GM18511 (cell line): ENCODE measurements at regions not wholly inside any gene's neighbourhood (a gene's known extent, or its start where the extent isn't known, plus 50 kb on each side); places are given as distances from the start of the nearest gene placed in this dataset.
"Not testable (repeated sequence)": the region's sequence is repeated elsewhere in the genome, so short reads cannot be mapped to it uniquely, and the experiment has no call there.

ENCODE experiments used
- ATAC-seq: cut with Tn5 transposase; IDR thresholded peaks from one replicate; pipeline ENCODE4 v1.9.1; 2021; ENCODE audit warnings: mild to moderate bottlenecking, moderate library complexity; ENCODE audit not compliant: unreplicated experiment

DNA sequence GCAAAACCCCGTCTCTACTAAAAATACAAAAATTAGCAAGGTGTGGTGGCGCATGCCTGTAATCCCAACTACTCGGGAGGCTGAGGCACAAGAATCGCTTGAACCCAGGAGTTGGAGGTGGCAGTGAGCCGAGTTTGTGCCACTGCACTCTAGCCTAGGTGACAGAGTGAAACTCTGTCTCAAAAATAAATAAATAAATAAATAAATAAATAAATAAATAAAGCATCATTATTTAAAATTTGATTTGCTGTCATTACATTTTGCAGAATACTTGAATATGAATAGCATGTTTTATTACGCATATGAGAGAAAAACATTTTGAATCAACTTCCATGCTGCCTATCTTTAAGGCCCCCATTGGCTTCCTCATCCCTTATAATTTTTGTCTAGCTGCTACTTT lies 53.4 kb upstream of the MED14 start:
- ATAC-seq, result not testable (repeated sequence)

DNA sequence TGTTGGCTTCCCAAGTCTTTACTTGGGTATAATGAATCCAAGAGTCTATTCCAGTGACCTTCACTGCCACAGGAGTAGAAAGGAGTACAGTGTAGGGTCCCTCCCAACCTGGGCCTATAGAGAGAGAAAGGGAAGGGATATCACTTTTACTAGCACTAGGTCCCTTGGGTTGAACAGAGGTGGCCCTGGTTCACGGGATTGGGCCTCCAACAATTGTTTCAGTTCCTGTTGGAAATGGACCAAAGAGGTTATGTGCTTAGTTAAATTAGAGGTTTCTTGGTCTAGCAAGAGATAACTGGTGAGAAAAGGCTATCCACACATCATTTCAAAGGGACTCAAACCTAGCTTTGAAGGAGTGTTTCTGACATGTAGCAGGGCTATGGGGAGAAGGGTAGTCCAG lies 57.1 kb upstream of the MED14 start:
- ATAC-seq, result no peak

DNA sequence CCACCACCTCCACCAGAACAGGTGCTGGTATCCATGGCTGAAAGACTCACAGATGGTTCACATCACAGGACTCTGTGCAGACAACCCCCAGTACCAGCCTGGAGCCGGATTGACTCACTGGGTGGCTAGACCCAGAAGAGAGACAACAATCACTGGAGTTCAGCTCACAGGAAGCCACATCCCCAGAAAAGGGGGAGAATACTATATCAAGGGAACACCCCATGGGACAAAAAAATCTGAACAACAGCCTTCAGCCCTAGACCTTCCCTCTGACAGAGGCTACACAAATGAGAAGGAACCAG lies 59.4 kb upstream of the MED14 start:
- not testable (repeated sequence) for ATAC-seq

DNA sequence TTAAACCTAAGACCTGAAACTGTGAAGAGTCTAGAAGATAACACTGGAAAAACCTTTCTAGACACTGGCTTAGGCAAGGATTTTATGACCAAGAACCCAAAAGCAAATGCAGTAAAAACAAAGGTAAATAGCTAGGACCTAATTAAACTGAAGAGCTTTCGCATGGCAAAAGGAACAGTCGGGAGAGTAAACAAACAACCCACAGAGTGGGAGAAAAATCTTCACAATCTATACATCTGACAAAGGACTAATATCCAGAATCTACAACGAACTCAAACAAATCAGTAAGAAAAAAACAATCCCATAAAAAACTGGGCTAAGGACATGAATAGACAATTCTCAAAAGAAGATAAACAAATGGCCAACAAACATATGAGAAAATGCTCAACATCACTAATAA lies 64.4 kb upstream of the MED14 start:
- ATAC-seq, result not testable (repeated sequence)

DNA sequence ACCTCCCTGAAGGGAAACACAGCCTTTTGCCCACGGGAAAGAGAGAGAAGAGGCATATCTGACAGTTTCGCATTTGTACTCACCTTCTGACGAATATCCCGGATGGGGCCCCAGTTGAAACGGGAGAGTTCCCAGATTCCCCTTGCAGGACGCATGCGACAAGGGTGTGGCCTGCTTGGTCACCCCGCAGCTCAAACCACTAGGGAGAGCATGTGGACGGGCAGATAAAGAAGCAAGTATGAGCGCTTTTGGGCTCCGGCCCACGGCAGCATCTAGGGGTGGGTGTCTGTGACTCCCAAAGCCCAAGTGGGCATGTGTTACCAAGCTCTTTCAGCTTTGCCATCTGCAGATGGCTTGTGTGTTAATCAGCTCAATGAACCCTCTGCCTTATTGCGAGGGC lies 70.1 kb upstream of the MED14 start:
- no peak for ATAC-seq

DNA sequence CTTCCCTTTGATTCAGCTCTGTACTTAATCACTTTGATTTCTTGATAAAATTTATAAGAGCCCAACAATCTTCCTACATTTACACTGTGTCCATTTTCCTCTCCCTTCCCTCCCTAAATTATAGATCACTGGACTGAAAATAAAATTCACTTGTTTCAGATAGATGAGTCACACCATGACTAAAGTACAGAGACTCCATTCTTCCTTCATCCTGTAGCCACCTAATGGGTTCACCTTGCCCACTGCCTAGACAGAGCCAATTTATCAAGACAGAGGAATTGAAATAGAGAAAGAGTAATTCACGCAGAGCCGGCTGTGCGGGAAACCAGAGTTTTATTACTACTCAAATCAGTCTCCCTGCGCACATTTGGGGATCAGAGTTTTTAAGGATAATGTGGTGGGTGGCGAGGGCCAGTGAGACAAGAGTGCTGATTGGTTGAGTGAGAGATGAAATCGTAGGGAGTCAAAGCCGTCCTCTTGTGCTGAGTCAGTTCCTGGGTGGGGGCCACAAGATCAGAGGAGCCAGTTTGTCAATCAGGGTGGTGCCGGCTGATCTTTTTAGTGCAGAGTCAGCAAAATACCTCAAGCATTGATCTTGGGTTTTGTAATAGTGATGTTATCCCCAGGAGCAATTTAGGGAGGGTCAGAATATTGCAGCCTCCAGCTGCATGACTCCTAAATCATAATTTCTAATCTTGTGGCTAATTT lies 71.3 kb upstream of the MED14 start:
- no peak for ATAC-seq

DNA sequence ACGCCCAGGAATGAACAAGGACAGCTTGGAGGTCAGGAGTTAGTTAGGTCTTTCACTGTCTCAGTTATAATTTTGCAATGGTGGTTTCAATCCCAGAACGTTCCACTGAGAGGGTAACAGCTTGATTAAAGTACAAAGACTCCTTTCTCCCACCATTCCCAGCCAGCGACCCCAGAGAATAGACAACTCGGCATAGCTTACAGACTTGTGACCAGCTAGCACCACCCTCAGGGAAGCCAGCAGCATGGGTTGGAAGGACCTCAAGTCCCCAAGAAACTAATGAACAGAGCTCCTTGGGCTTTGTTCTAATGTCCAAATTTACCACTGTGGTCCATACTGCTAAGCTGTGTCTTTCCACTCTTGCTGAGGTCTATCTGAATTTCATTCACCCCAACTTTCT lies 72.0 kb upstream of the MED14 start:
- ATAC-seq, result no peak

DNA sequence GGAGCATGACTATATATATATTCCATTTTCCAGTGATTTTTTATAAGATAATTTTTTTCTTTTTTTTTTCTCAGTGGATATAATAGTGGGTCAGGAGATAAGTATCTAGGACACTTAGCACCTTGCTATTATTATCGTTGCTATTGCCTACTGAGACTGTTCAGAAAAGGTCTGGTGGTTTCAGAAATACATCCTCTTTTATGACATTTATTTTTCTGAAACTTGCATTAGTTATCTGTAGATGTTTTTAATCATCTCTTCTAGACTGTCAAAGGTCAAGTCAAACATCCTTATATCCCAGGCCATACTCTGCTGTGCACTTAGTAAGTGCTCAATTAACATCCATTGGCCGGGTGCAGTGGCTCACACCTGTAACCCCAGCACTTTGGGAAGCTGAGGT lies 72.9 kb upstream of the MED14 start:
- no peak for ATAC-seq

DNA sequence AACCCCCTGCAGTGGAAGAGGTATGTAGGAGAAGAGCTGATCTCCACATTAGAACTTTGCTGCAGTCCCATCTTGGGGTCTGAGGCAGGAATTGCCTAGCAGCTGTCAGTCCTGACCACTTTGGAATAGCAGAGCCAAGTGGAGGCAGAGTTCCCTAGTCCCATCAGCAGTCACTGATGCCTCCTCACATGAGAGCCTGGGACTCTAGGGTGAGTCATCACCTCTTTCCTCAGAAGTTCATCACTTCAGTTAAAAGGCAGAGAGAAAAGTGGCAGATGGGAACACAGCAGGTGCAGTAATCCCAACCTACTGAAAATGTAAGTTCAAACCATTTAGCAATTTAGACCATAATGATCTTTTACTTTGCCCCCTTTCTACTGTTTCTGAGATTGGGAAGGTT lies 73.9 kb upstream of the MED14 start:
- ATAC-seq, result no peak

DNA sequence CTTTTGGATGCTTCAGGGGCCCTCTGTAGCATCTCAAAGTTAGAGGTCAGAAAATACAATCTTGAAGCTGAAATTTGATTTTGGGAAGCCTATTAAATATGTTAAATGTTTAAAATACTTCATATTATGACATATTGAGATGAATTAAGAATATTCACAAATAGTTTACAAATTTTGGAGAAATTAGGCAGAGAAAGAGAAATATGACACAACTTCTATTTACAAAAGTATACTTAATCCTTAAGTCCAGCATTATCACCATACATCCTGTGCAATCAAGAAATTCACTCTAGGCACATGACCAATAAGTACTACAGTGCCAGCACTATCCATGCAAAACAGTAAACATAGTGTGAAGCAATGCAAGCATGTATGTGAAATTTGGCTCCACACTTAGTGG lies 79.7 kb upstream of the MED14 start:
- not testable (repeated sequence) for ATAC-seq

DNA sequence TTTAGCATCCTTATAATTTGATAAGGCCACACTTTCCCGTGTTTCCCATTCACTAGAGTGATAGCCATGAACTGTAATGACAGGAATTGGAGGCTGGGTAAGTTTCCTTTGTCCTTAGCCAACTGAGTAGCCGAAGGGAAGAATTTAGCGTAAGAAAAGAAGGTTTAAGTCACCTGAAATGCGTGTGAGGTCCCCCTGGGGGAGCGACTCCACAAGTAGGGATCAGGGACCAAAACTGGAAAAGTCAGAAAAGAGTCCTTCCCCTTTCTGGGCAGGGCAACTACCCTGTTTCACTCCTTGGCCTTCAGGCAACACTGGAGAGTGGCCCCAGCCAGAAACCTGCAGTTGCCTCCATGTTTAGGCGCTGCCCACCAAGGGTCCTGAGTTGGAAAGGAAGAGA lies 81.6 kb upstream of the MED14 start:
- no peak for ATAC-seq

DNA sequence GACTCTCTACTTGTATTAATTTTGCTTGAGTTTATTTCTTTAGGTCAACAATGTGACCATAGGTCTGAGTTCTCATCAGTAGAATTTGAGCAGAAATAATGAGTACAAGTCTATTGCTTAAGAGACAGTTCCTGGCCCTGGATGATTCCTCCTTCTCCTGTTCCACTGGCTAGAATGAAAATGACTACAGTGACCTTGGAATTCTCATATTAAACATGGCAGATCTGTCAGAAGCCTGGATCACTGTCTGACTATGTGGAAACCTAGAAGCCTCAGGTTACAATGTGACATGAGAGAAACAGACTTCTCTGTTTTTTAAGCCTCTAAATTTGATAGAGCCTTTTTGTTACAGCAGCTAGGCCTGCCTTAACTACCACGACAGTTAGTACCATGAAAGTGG lies 82.9 kb upstream of the MED14 start:
- no peak for ATAC-seq

DNA sequence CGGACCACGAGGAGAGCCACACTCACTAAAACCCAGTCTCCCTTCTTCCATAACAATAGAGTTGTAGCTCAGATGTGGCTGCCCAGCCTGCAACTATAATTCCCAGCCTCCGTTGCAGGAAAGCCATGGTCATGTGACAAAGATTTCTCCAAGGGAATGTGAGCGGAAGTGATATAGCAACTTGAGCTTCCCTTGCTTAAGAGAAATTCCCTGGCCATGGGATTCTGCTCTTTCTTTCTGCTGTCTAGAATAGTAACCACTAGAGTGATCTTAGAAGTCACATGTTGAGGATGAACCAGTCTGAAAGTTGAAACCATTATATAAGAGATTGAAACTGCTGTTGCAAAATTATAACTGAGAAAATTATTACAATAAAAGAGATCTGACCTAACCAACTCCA lies 86.4 kb upstream of the MED14 start:
- no peak for ATAC-seq

DNA sequence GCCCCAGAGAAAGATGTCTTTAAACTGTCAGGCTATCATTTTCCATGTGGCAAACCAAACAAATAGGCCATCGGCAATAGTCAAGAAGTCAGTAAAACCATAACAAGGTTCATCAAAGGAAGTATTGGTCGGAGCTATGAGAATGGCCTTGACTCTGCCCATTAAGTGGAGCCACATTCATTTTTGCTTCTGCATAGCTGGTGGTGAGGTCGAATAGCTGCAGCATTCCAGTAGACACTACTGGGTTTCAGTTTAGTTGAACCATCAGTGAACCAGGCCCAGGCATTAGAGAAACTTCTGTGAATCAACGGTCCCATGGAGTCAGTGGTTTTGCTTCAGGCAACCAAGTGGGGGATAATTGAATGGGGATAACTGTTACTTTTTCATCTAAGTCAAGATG lies 92.0 kb upstream of the MED14 start:
- ATAC-seq, result no peak

DNA sequence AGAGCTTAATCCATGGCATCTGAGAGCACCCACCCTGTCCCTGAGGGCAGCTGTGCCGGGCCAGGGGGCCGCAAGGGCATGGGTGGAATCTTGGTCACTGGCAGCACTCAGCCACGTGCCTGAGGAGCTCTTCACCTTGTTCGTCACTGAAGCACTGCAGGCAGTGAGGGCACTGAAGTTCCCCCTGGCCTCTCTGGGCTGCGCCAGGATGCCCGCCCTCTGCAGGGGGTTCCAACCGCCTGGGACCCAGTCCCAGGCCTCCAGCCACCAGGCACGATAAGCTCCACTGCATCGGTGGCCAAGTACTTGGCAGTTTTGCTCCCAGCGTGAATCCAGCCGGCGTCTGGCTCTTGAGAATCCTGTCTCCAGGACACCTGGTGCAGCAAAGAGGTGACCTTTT lies 96.4 kb upstream of the MED14 start:
- no peak for ATAC-seq

DNA sequence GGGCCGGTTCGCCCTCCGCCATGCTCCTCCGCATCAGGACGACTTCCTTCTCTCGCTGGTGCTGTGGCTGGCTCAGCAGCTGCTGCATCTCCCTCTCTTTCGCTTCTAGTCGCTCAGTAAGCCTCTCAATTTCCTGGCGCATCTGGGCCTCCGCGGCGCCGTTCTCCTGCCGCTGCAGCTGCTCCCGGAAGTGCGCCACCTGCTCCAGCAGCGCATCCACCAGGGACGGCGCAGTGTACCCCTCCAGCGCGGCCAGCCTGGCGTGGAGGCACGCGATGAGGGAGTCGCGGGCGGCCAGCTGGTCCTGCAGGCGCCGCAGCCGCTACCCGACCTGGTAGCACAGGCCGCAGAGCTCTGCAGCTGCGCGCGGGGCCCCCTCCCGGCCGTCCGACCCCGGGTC lies 97.4 kb upstream of the MED14 start:
- no peak for ATAC-seq

DNA sequence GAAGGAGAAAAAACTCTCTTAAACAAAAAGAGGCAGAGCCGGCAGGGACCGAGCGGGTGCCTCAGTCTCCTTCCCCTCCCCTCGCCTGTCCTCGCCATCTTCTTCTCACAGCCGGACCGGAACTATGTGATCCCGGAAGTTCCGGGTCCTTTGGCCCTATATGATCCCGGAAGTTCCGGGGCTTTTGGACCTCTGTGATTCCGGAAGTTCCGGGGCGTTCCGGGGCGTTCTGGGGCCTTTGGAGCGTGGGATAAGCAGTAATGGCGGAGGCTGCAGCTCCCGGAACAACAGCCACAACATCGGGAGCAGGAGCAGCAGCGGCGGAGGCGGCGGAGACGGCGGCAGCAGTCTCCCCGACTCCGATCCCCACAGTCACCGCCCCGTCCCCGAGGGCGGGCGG lies 98.9 kb upstream of the MED14 start:
- no peak for ATAC-seq

DNA sequence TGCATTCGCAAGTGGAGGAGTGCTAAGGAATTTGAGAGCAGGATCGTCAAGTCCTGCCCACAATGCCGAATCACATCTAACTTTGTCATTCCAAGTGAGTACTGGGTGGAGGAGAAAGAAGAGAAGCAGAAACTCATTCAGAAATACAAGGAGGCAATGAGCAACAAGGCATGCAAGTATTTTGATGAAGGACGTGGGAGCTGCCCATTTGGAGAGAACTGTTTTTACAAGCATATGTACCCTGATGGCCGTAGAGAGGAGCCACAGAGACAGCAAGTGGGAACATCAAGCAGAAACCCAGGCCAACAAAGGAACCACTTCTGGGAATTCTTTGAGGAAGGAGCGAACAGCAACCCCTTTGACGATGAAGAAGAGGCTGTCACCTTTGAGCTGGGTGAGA lies 100.2 kb upstream of the MED14 start:
- ATAC-seq, result no peak

DNA sequence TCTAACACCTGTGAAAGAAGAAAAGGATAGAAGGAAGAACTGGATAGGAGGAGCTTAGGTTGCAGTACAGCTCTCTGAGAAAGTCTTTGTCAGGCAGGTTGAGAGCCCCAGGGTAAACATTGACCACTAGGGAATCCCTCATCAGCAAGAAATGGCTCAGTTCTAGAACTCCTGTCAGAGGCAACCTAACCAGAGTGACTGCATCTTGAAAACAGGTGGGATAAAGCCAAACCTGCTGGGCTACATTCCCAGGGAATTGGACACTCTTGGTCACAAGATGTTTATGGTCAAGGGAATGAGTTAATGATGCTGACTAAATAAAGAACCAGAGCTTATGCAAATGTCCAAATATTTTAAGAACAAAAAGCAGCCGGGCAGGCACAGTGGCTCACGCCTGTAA lies 108.3 kb upstream of the MED14 start:
- no peak for ATAC-seq

DNA sequence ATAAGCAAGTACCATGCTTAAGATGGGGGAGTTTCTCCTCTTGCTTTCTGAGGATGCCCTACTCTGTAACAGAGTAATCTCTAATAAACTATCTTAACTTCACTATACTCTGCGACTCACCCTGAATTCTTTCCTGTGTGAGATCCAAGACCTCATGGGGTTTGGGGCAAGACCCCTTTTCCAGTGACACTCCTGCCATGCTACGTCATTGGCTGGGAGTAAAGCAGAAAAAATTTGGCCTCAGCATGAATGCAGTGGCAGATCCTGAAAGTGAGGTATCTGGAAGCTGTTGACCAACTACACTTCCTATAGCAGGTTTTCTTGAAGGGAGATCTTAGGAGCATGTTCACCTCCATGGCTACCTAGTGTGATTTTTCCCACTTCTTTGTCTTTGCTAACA lies 109.1 kb upstream of the MED14 start:
- no peak for ATAC-seq

DNA sequence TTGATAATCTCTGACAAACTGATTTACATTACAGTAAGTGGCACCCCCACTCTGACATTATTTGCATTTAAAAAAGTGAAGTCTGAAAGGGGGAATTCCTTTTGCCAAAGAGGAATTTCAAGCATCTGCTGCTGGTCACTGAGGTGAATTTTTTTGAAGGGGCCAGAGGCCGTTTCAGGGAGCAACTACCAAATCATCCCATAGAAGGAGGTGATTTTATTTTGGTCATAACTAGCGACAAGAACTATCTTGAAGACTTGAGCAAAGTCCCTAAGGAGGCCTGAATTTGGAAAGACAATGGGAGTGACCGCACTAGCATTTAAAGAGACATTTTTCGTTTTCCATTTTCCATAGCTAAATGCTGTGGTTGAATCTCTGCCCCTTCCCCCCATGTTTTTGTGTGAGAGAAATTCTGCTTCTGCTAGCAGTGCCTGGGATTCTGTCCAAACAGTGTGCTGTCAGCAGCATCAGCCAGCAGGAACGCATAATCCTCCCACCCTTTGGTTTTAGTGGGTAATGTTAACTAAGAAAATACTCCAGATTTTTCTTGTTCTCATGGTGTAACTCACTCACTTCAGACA lies 110.1 kb upstream of the MED14 start:
- ATAC-seq, result no peak

DNA sequence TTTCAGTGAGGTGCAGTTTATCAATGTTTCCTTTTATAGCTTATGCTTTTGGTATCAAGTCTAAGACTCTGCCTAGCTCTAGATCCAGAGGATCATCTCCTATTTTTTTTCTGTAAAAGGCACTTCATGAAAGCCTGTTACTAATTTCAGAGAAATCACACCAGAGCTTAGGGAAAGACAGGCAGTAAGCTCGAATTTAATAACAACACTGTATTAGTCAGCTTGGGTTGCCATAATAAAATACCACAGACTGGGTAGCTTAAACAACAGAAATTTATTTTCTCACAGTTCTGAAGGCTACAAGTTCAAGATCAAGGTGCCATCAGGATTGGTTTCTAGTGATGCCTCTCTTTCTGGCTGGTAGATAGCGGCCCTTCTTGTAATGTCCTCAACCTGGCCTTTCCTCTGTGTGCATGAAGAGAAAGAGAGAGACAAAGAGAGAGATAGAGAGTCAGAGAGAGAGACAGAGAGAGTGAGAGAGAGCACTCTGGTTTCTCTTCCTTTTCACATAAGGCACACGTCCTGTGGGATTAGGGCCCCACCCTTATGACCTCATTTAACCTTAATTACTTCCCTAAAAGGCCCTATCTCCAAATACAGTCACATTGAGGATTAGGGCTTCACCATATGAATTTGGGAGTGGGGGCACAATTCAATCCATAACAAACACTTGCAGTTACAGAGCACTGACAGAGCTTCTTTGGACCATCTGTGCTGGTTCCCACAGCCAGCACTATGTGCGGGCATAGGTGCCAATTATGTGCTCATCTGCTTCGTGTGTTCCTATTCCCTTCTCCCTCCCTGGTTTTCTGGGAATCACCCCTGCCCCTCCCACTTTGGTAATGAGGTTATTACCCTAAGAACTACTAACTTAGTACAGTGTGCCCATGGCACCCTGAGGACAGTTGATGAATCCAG lies 114.8 kb upstream of the MED14 start:
- ATAC-seq, result no peak
